Neural cell (in vitro differentiated cells): ENCODE measurements at regions not wholly inside any gene's neighbourhood (a gene's known extent, or its start where the extent isn't known, plus 50 kb on each side); places are given as distances from the start of the nearest gene placed in this dataset.

Experiments
- H2AFZ ChIP-seq: fragments of 200-600, 300-800 bp; sonication (generic), shearing (Covaris generic); 2 replicates; pipeline ENCODE4 v1.6.0; 2014; ENCODE audit warnings: low read depth, mild to moderate bottlenecking, antibody characterized with exemption, low read length, moderate library complexity
- H3F3A ChIP-seq: fragments of 200-600 bp; shearing (Covaris generic); 2 replicates; pipeline ENCODE4 v1.6.1; 2016; ENCODE audit warnings: mild to moderate bottlenecking, moderate library complexity, mixed read lengths, antibody characterized with exemption, low read length; ENCODE audit not compliant: insufficient read depth, poor library complexity, severe bottlenecking
- H3K27ac ChIP-seq: fragments of 200-600, 300-800 bp; sonication (generic), shearing (Covaris generic); 2 replicates; pipeline ENCODE4 v1.5.1; 2014; ENCODE audit warnings: mild to moderate bottlenecking, low read length, moderate library complexity
- H3K27me3 ChIP-seq: fragments of 300-800, 200-600 bp; sonication (generic), shearing (Covaris generic); 2 replicates; pipeline ENCODE4 v1.6.0; 2014; ENCODE audit warnings: mild to moderate bottlenecking, low read depth, low read length, moderate library complexity; ENCODE audit not compliant: insufficient read depth
- H3K36me3 ChIP-seq: fragments of 300-800, 200-600 bp; sonication (generic), shearing (Covaris generic); 2 replicates; pipeline ENCODE4 v1.5.1; 2014; ENCODE audit warnings: mild to moderate bottlenecking, antibody characterized with exemption, low read length, moderate library complexity; ENCODE audit not compliant: insufficient read depth
- H3K4me2 ChIP-seq: fragments of 300-800, 200-600 bp; sonication (generic), shearing (Covaris generic); 2 replicates; pipeline ENCODE4 v1.6.0; 2014; ENCODE audit warnings: mild to moderate bottlenecking, low read length
- H3K4me3 ChIP-seq: fragments of 300-800, 200-600 bp; sonication (generic), shearing (Covaris generic); 2 replicates; pipeline ENCODE4 v1.5.1; 2014; ENCODE audit warnings: mild to moderate bottlenecking, low read length, moderate library complexity
- H3K79me2 ChIP-seq: fragments of 200-600 bp; shearing (Covaris generic); replicated peaks from 2 replicates; pipeline ENCODE4 v1.6.0; 2014; ENCODE audit warnings: mild to moderate bottlenecking, low read length, moderate library complexity; ENCODE audit not compliant: insufficient read depth
- H3K9ac ChIP-seq: fragments of 300-800, 200-600 bp; sonication (generic), shearing (Covaris generic); 2 replicates; pipeline ENCODE4 v1.6.1; 2016; ENCODE audit warnings: mild to moderate bottlenecking, low read length, mixed read lengths
- H3K9me2 ChIP-seq: fragments of 200-600 bp; shearing (Covaris generic); 2 replicates; pipeline ENCODE4 v1.6.1; 2016; ENCODE audit warnings: mild to moderate bottlenecking, low read length, mixed read lengths; ENCODE audit not compliant: insufficient read depth
- H3K9me3 ChIP-seq: fragments of 200-600, 300-800 bp; sonication (generic), shearing (Covaris generic); 2 replicates; pipeline ENCODE4 v1.6.1; 2016; ENCODE audit warnings: mild to moderate bottlenecking, mixed run types, low read length, moderate library complexity, mixed read lengths
- H4K20me1 ChIP-seq: fragments of 200-600 bp; shearing (Covaris generic); 2 replicates; pipeline ENCODE4 v1.6.1; 2016; ENCODE audit warnings: mild to moderate bottlenecking, mixed run types; ENCODE audit not compliant: insufficient read depth
- CTCF ChIP-seq: fragments of 450-650 bp; IDR thresholded peaks from 2 replicates; pipeline ENCODE4 v1.5.1; 2014; ENCODE audit warnings: antibody characterized with exemption, mild to moderate bottlenecking, moderate library complexity; ENCODE audit not compliant: poor library complexity, severe bottlenecking
- EP300 ChIP-seq: fragments of 450-650 bp; conservative IDR thresholded peaks from 2 replicates; pipeline ENCODE4 v1.6.1; 2014; ENCODE audit warnings: antibody characterized with exemption, mild to moderate bottlenecking, moderate library complexity; ENCODE audit not compliant: poor library complexity, severe bottlenecking
- EZH2 ChIP-seq: fragments of 200-600, 300-800 bp; shearing (Covaris generic), sonication (generic); IDR thresholded peaks from 2 replicates; pipeline ENCODE4 v1.6.1; 2014; ENCODE audit warnings: antibody characterized with exemption, low read length, borderline replicate concordance, mild to moderate bottlenecking; ENCODE audit not compliant: insufficient read depth, poor library complexity, severe bottlenecking
- MXI1 ChIP-seq: fragments of 450-650 bp; conservative IDR thresholded peaks from 2 replicates; pipeline ENCODE4 v1.6.1; 2014; ENCODE audit warnings: antibody characterized with exemption, mild to moderate bottlenecking; ENCODE audit not compliant: poor library complexity, severe bottlenecking
- POLR2AphosphoS5 ChIP-seq: IDR thresholded peaks from 2 replicates; pipeline ENCODE4 v1.6.1; 2012
- RAD21 ChIP-seq: fragments of 450-650 bp; conservative IDR thresholded peaks from 2 replicates; pipeline ENCODE4 v1.6.1; 2014; ENCODE audit warnings: antibody characterized with exemption, mild to moderate bottlenecking, moderate library complexity
- SMC3 ChIP-seq: fragments of 450-650 bp; conservative IDR thresholded peaks from 2 replicates; pipeline ENCODE4 v1.6.1; 2014; ENCODE audit warnings: antibody characterized with exemption, mild to moderate bottlenecking, moderate library complexity; ENCODE audit not compliant: poor library complexity
- TAF1 ChIP-seq: IDR thresholded peaks from 2 replicates; pipeline ENCODE4 v1.6.1; 2012; ENCODE audit warnings: low read depth
- TF ChIP-seq, protein P1 (sequence below): IDR thresholded peaks from 2 replicates; pipeline ENCODE4 v1.6.1; 2012; ENCODE audit warnings: borderline replicate concordance

DNA sequence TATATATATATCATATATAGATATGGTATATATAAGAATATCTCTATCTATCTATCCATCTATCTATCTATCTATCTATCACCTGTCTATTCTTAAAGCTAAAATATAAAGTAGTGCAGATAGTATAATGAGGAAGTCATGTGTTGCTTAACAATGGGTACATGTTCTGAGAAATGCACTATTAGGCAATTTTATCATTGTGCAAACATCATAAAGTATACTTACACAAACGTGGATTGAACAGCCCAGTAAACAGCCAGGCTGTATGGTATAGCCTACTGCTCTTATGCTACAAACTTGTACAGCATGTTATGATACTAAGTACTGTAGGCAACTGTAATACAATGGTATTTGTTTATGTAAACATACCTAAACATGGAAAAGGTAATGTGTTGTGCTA lies 621.0 kb upstream of the NCAM2 start:
- TF ChIP-seq RAD21 (no peak), EZH2 (no peak), SMC3 (no peak)
- TF ChIP-seq, protein P1, sequence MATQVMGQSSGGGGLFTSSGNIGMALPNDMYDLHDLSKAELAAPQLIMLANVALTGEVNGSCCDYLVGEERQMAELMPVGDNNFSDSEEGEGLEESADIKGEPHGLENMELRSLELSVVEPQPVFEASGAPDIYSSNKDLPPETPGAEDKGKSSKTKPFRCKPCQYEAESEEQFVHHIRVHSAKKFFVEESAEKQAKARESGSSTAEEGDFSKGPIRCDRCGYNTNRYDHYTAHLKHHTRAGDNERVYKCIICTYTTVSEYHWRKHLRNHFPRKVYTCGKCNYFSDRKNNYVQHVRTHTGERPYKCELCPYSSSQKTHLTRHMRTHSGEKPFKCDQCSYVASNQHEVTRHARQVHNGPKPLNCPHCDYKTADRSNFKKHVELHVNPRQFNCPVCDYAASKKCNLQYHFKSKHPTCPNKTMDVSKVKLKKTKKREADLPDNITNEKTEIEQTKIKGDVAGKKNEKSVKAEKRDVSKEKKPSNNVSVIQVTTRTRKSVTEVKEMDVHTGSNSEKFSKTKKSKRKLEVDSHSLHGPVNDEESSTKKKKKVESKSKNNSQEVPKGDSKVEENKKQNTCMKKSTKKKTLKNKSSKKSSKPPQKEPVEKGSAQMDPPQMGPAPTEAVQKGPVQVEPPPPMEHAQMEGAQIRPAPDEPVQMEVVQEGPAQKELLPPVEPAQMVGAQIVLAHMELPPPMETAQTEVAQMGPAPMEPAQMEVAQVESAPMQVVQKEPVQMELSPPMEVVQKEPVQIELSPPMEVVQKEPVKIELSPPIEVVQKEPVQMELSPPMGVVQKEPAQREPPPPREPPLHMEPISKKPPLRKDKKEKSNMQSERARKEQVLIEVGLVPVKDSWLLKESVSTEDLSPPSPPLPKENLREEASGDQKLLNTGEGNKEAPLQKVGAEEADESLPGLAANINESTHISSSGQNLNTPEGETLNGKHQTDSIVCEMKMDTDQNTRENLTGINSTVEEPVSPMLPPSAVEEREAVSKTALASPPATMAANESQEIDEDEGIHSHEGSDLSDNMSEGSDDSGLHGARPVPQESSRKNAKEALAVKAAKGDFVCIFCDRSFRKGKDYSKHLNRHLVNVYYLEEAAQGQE = no peak
- H3K27ac ChIP-seq = no peak overlapping the region

GRCh38 chr21:20388400-20388799 lies 609.8 kb upstream of the NCAM2 start:
- Histone ChIP-seq H3K4me2 (no peak overlapping the region), H3K4me3 (no peak overlapping the region), H3K79me2 (no peaks in the 10 kb centered on the region), H3K36me3 (no peaks in the 10 kb centered on the region), H3K9me3 (no peaks in the 10 kb centered on the region), H3K9me2 (no peaks in the 10 kb centered on the region), H2AFZ (no peak overlapping the region), H3K27ac (no peak overlapping the region), H4K20me1 (no peaks in the 10 kb centered on the region), H3F3A (no peaks in the 10 kb centered on the region), H3K9ac (no peak overlapping the region), H3K27me3 (no peaks in the 10 kb centered on the region)
- TF ChIP-seq POLR2AphosphoS5 (no peak), CTCF (no peak), TAF1 (no peak), EZH2 (no peak), RAD21 (no peak), EP300 (no peak), SMC3 (no peak), MXI1 (no peak)
- TF ChIP-seq, protein P1 = no peak

More for the DNA sequence above, 621.0 kb upstream of the NCAM2 start:
- H3K9me3 ChIP-seq = no peaks in the 10 kb centered on the region
- no peaks in the 10 kb centered on the region for H3K36me3 ChIP-seq
- H3K9me2 ChIP-seq = no peaks in the 10 kb centered on the region
- no peak overlapping the region for H3K9ac ChIP-seq
- no peak overlapping the region for H2AFZ ChIP-seq
- no peak overlapping the region for H3K4me2 ChIP-seq
- H4K20me1 ChIP-seq = no peaks in the 10 kb centered on the region
- H3F3A ChIP-seq = no peaks in the 10 kb centered on the region
- no peaks in the 10 kb centered on the region for H3K79me2 ChIP-seq
- no peaks in the 10 kb centered on the region for H3K27me3 ChIP-seq
- H3K4me3 ChIP-seq = no peak overlapping the region
